SK-N-SH treated with all-trans-retinoic acid at 6 μM for 48 hours (cell line): ENCODE measurements at regions not wholly inside any gene's neighbourhood (a gene's known extent, or its start where the extent isn't known, plus 50 kb on each side); places are given as distances from the start of the nearest gene placed in this dataset.

ENCODE experiments used
- ARNTL ChIP-seq: fragments of 450-650 bp; formaldehyde crosslinking; IDR thresholded peaks from 2 replicates; pipeline ENCODE4 v1.5.0; 2020; ENCODE audit warnings: low read depth, mild to moderate bottlenecking, moderate library complexity, borderline replicate concordance
- ISL1 ChIP-seq: fragments of 250-450 bp; sonication (Bioruptor Pico); IDR thresholded peaks from 2 replicates; pipeline ENCODE4 v2.1.2; 2022; ENCODE audit warnings: mild to moderate bottlenecking, moderate library complexity
- OSR1 ChIP-seq: fragments of 250-450 bp; sonication (Bioruptor Pico); IDR thresholded peaks from 2 replicates; pipeline ENCODE4 v1.8.0; 2022; ENCODE audit warnings: moderate library complexity, mild to moderate bottlenecking, inconsistent platforms
- PPARA ChIP-seq: fragments of 250-450 bp; sonication (Bioruptor Pico); IDR thresholded peaks from 2 replicates; pipeline ENCODE4 v1.5.0; 2020; ENCODE audit warnings: mild to moderate bottlenecking, borderline replicate concordance
- RARB ChIP-seq: fragments of 250-450 bp; sonication (Bioruptor Pico); IDR thresholded peaks from 2 replicates; pipeline ENCODE4 v1.8.0; 2021; ENCODE audit warnings: mild to moderate bottlenecking, moderate library complexity
- SNAI2 ChIP-seq: fragments of 250-450 bp; sonication (Bioruptor Pico); IDR thresholded peaks from 2 replicates; pipeline ENCODE4 v1.5.0; 2020; ENCODE audit warnings: mild to moderate bottlenecking, moderate library complexity
- TOX ChIP-seq: fragments of 250-450 bp; sonication (Bioruptor Pico); IDR thresholded peaks from 2 replicates; pipeline ENCODE4 v1.8.0; 2021; ENCODE audit warnings: mild to moderate bottlenecking, moderate library complexity, borderline replicate concordance
- ZC3H10 ChIP-seq: fragments of 250-450 bp; sonication (Bioruptor Pico); IDR thresholded peaks from 2 replicates; pipeline ENCODE4 v1.5.1; 2021; ENCODE audit warnings: mild to moderate bottlenecking, moderate library complexity
- ZFP3 ChIP-seq: fragments of 250-450 bp; sonication (Bioruptor Pico); IDR thresholded peaks from 2 replicates; pipeline ENCODE4 v1.5.0; 2020; ENCODE audit warnings: mild to moderate bottlenecking, moderate library complexity
- ZFP30 ChIP-seq: fragments of 450-650 bp; formaldehyde crosslinking; IDR thresholded peaks from 2 replicates; pipeline ENCODE4 v1.5.0; 2022; ENCODE audit warnings: mild to moderate bottlenecking, moderate library complexity
- ZNF8 ChIP-seq: fragments of 450-650 bp; formaldehyde crosslinking; IDR thresholded peaks from 2 replicates; pipeline ENCODE4 v1.5.0; 2020; ENCODE audit warnings: mild to moderate bottlenecking, moderate library complexity
- TF ChIP-seq, protein P1 (sequence below): fragments of 250-450 bp; sonication (Bioruptor Pico); IDR thresholded peaks from 2 replicates; pipeline ENCODE4 v1.8.0; 2020; ENCODE audit warnings: mild to moderate bottlenecking, moderate library complexity, borderline replicate concordance

DNA sequence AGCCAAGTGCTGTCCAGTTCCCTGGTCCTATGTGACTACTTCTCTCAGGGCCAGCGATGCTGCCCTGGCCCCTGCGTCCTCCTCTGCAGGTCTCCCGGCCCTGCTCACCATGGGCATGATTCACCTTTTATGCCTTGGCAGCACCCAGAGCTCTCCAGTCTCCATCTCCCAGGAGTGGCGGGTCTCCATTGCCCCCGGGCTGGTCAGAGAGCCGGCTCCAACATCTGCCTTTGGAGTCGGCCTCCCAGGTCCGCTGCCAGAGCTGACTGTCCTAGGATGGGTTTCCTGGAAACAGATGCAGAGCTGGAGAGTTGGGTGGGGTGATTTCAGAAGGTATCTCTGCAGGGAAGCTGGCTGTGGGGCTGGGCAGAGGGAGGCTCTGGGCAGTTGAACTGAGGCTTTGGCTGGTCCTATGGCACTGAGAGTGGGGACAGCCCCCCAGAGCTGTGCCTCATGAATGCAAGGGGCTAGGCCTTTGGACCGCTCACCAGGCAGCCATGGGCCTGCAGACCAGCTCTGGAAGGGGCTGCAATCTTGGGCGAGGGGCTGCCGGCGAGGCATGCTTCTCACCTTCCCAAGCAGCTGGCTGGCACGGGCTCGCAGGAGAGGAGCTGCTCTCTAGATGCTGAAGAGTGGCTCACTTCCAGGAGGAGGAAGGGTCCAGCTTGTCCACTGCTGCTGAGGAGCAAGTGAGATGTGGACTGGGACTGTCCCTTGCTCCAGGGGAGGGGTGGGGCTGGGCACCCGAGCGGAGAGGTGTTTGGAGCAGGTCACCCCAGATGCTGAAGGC is 59.8 kb upstream of the HS6ST1 start:
- no peak for TF ChIP-seq SNAI2 (CRISPR knock-in tag)
- no peak for TF ChIP-seq RARB (CRISPR knock-in tag)
- no peak for TF ChIP-seq ZFP30 (CRISPR knock-in tag)
- no peak for TF ChIP-seq ZNF8 (CRISPR knock-in tag)
- no peak for TF ChIP-seq ZFP3
- TF ChIP-seq, protein P1, sequence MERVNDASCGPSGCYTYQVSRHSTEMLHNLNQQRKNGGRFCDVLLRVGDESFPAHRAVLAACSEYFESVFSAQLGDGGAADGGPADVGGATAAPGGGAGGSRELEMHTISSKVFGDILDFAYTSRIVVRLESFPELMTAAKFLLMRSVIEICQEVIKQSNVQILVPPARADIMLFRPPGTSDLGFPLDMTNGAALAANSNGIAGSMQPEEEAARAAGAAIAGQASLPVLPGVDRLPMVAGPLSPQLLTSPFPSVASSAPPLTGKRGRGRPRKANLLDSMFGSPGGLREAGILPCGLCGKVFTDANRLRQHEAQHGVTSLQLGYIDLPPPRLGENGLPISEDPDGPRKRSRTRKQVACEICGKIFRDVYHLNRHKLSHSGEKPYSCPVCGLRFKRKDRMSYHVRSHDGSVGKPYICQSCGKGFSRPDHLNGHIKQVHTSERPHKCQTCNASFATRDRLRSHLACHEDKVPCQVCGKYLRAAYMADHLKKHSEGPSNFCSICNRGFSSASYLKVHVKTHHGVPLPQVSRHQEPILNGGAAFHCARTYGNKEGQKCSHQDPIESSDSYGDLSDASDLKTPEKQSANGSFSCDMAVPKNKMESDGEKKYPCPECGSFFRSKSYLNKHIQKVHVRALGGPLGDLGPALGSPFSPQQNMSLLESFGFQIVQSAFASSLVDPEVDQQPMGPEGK (CRISPR knock-in tag), result no peak
- TF ChIP-seq OSR1 (CRISPR knock-in tag), result no peak
- no peak for TF ChIP-seq TOX
- TF ChIP-seq ARNTL (CRISPR knock-in tag), result no peak
- TF ChIP-seq ISL1 (CRISPR knock-in tag), result no peak
- TF ChIP-seq ZC3H10 (CRISPR knock-in tag), result no peak
- TF ChIP-seq PPARA (CRISPR knock-in tag), result no peak
